HG03066 (cell line): ENCODE measurements at regions not wholly inside any gene's neighbourhood (a gene's known extent, or its start where the extent isn't known, plus 50 kb on each side); places are given as distances from the start of the nearest gene placed in this dataset.

Experiments used
- ATAC-seq: cut with Tn5 transposase; IDR thresholded peaks from one replicate; pipeline ENCODE4 v1.9.1; 2021; ENCODE audit warnings: low read depth; ENCODE audit not compliant: unreplicated experiment

DNA sequence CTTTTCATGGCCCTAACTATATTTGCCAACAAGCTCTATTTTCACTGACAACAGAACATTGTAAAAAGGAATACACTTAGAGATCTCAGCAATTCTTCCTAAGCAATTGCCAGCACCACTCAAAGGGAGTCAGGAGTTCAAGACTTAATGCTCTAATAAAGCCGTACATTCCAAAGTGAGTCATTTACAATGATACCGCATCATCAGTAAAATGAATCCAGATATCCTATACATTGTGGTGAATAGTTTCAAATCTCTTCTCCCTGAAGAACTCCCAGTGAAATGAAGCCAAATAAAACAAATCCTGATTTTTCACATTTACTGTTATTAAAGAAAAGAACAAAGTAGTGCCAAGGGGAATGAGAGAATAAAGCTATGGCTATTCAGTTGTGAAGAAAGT is 2898.7 kb upstream of the PCDH20 start:
- no peak for ATAC-seq

DNA sequence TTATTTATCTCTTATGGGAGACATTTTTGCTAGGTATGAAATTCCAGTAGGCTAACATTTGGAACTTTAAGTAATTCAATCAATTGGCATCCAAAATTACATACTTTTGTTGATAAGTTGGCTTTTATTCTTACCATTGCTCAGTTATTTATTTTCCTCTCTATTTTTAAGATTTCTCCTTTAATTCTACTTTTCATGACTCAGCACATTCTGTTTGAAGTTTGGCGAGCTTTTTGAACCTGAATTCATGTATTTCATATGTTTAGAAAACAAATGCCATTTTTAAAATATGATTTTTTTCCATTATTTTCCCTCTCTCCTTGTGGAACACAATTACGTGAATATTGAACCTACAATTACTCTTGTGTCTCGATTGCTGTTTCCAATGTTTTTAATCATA is 2896.3 kb upstream of the PCDH20 start:
- ATAC-seq, result no peak

GRCh38 chr13:64311112-64311511 is 2895.5 kb upstream of the PCDH20 start:
- no peak for ATAC-seq

DNA sequence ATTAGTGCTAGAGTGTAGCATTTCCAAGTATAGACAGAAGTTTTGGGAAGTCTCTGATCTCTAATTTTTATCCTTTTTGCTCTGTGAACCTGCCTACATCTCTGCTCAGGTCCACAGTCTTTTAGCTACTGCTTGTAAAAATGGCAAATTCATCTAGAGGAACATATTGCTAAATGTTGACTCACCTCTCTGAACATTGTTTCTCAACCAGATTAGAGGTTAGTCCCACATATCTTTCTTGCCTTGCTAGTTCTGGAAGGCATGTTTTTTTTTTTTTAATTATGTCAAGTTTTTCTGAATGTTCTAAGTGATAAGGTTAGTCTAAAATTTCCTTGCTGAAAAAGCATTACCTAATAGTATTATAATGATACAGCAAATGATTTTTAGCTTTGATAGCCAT is 2889.6 kb upstream of the PCDH20 start:
- no peak for ATAC-seq

- ATAC-seq, result no peak
These were observed 2884.6 kb upstream of the PCDH20 start for GRCh38 chr13:64300239-64300638.

DNA sequence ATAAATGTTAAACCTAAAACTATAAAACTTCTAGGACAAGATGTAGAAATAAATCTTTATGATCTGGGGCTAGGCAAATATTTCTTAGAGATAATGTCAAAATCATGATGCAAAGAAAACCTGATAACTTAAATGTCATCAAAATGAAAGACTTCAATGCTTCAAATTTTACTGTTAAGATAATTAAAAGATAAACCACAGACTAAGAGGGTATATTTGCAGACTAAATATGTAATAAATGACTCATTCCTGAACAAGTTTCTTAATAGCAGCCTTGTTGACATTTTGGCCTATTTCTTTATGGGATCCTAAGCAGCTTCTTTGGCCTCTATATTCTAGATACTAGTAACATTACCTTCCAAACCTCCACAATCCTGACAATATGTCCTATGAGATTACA is 2878.3 kb upstream of the PCDH20 start:
- ATAC-seq, result no peak

- no peak for ATAC-seq
These were observed 2874.1 kb upstream of the PCDH20 start for GRCh38 chr13:64289702-64290101.

GRCh38 chr13:64283926-64284325 is 2868.3 kb upstream of the PCDH20 start:
- no peak for ATAC-seq

DNA sequence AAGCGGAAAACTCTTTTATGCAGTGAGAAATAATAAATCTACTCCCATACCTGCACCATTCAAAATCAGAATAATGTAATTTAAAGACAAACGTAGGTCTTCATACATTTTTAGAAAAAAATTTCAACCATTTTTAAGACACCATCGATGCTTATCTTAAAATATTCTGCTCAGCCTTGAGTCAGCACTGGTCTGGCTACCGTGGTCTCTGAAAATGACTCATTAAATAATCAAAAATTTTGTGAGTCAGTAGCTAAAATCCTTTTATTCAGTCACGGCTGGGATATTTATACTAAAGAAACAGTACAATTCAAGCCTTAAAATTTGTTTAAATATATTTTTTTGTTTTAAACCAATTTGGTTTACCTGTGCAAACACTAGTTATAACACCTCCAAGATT is 2862.8 kb upstream of the PCDH20 start:
- no peak for ATAC-seq

DNA sequence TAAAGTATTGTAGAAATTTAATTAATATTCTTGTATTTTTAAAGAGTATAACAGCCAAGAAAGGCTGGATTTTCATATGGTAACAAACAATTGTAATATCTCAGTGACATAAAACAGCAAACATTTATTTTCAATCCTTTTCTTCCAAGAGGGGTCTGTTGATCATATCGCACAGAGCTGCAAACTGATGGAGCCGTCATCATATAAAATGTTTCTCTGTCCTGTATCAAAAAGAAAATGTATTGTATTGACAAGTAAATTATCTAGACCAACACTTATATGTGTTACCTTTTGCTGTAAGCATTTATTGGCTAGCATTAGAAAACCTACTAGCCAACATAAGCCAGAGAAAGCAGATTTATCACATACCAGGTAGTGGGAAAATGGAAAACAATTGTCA is 2861.4 kb upstream of the PCDH20 start:
- ATAC-seq, result no peak

DNA sequence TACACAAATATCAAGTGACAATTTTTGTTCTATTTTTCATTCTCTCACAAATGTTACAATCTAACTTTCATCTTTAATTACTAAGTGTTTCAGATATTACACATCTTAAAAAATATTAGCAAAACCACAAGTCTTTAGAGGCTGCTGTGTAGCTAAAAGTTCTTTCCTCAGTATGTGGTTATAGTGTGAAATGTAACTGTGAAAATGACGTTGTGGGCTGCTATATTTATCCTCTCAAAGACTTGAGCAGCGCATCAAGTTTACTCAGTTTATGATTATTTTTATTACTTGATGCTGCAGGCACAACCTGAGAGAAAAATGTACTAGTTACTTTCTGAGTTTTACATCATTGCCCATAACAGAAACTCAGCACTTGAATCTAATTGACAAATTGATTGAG is 2860.6 kb upstream of the PCDH20 start:
- no peak for ATAC-seq

DNA sequence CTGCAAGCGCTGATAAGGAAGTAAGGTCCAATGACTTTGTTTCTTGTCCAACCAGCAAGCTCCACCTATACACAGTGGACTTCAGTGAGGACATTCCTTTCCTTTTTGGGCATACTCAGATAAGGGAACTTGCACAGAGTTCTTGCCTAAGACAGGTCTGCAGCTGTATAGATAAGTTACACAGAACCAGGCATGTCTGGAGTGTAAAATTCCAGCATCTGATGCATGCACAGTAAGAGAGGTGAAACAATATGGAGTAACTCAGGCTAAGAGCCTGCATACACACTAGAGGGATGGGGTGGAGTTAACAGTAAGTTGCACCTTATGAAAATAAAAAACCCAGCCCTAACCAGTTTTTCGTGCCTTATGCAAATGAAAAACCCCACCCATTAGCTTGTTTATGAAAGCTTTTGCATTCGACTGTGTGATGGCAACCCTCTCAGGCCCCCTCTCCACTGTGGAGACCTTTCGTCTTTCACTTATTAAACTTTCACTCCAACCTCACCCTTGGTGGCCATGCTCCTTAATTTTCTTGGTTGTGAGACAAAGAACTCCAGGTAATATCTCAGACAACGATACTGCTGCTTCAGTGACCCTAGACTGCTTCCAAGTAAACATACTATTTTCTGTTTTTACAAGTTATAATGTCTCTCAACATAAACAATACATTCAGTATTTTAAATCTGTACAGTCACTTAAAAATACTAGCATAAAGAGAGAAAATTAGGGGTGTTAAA is 2859.0 kb upstream of the PCDH20 start:
- no peak for ATAC-seq

GRCh38 chr13:64273780-64274179 is 2858.1 kb upstream of the PCDH20 start:
- ATAC-seq, result no peak

GRCh38 chr13:64272681-64273080 is 2857.0 kb upstream of the PCDH20 start:
- no peak for ATAC-seq

DNA sequence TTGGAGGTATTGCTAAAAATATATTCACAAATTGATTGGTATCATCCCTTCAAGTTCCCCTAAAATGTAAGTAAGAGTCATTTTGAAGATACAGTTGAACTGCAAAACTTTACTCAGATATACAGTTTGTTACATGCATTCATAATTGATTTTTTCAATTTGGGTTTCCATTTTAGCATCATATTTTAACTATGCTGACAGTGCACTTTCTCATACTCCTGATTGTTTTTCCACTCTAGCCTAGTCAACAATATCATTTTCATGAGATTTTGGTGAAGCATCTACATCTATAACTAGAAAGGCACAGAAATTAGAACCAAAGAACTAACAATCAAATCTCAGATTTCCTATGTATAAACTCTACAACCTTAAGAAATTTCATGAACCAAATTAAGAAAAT is 2850.4 kb upstream of the PCDH20 start:
- no peak for ATAC-seq

- ATAC-seq, result no peak
These were observed 2847.6 kb upstream of the PCDH20 start for GRCh38 chr13:64263285-64263684.

DNA sequence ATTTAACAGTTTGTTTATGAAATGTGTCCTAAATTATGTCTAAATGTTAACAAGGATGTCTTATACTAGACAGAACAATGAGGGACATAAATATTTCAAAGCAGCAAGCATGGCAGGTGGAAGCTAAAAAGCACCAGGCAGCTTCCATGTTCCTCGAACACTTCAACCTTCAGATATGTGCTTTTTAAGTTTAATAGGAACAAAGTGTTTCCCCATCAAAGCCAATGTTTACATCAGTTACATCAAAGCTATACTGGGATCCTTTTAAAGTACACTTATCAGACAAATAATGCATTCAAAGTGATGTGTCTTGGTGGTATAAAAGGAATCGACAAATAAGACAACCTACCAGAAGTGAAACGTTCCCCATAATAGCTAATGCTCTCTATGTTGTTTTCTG is 2841.1 kb upstream of the PCDH20 start:
- no peak for ATAC-seq

- no peak for ATAC-seq
These were observed 2840.3 kb upstream of the PCDH20 start for GRCh38 chr13:64255988-64256387.

- ATAC-seq, result no peak
These were observed 2832.9 kb upstream of the PCDH20 start for GRCh38 chr13:64248371-64249065.

DNA sequence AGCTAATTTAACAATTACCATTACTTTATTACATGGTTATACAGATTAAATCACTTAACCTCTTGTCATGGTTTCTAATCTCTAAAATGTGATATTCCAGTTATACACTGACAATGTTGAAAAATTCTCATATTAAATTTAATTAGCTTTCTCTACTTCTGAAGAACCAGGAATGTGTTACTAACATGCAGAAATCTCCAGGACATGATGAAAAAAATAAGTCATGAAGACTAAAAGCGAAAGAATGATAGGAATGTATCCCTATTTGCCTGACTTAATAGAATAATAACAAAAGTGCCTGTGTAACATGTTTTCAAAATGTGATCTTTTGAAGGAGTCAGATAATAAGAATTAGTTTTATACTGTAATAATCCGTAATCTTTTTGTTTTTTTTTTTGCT is 2823.7 kb upstream of the PCDH20 start:
- ATAC-seq, result no peak

- no peak for ATAC-seq
These were observed 2818.6 kb upstream of the PCDH20 start for GRCh38 chr13:64234255-64234654.

- ATAC-seq, result no peak
These were observed 2807.4 kb upstream of the PCDH20 start for GRCh38 chr13:64223016-64223415.
